Astrocyte of the cerebellum (primary cell): ENCODE measurements at regions not wholly inside any gene's neighbourhood (a gene's known extent, or its start where the extent isn't known, plus 50 kb on each side); places are given as distances from the start of the nearest gene placed in this dataset.

Source experiments
- DNase-seq: peaks from one replicate; pipeline ENCODE4 v3.0.0-alpha.2; 2011; ENCODE audit warnings: low read depth
- H3K4me3 ChIP-seq: 2 replicates; pipeline ENCODE4 v1.5.1; 2011; ENCODE audit warnings: mild to moderate bottlenecking, low read depth, low read length, moderate library complexity
- CTCF ChIP-seq: IDR thresholded peaks from 2 replicates; pipeline ENCODE4 v1.5.1; 2012; ENCODE audit warnings: low read length, low read depth, moderate library complexity, mild to moderate bottlenecking; ENCODE audit errors: missing control alignments
- in situ Hi-C: cut with HindIII; loops from 2 replicates; pipeline ENCODE4 v1.10.0; 2017; ENCODE audit warnings: low sequenced_read_pairs

GRCh38 chr2:234772733-234773060 lies 179.1 kb upstream of the SH3BP4 start:
- no peak overlapping the region for H3K4me3 ChIP-seq
- no peak for TF ChIP-seq CTCF
- in situ Hi-C loops, result no loop called here
- no peak for DNase-seq

- no peak overlapping the region for H3K4me3 ChIP-seq
- no peak for DNase-seq
- no peak for TF ChIP-seq CTCF
- in situ Hi-C loops, result no loop called here
These were observed 179.7 kb upstream of the SH3BP4 start for GRCh38 chr2:234771980-234772732.

- TF ChIP-seq CTCF, result no peak
- DNase-seq, result no peak
- in situ Hi-C loops, result no loop called here
- H3K4me3 ChIP-seq, result no peak overlapping the region
These were observed 180.6 kb upstream of the SH3BP4 start for GRCh38 chr2:234771176-234771575.

- TF ChIP-seq CTCF, result no peak
- in situ Hi-C loops, result no loop called here
- no peak overlapping the region for H3K4me3 ChIP-seq
- no peak for DNase-seq
These were observed 181.1 kb upstream of the SH3BP4 start for GRCh38 chr2:234770715-234771141.

- H3K4me3 ChIP-seq, result no peak overlapping the region
- DNase-seq, result no peak
- TF ChIP-seq CTCF, result no peak
- in situ Hi-C loops, result no loop called here
These were observed 181.7 kb upstream of the SH3BP4 start for GRCh38 chr2:234770031-234770506.

- in situ Hi-C loops, result no loop called here
- no peak for TF ChIP-seq CTCF
- DNase-seq, result no peak
- H3K4me3 ChIP-seq, result no peak overlapping the region
These were observed 183.1 kb upstream of the SH3BP4 start for GRCh38 chr2:234768608-234769196.
